Osteocyte (in vitro differentiated cells): ENCODE measurements at regions not wholly inside any gene's neighbourhood (a gene's known extent, or its start where the extent isn't known, plus 50 kb on each side); places are given as distances from the start of the nearest gene placed in this dataset.

ENCODE experiments used
- DNase-seq: peaks from one replicate; pipeline ENCODE4 v3.0.0; 2021; ENCODE audit warnings: mixed read lengths; ENCODE audit not compliant: unreplicated experiment; ENCODE audit errors: extremely low spot score
- H3K27ac Mint-ChIP-seq: one replicate; pipeline ENCODE4 v1.8.0; 2021; ENCODE audit warnings: mild to moderate bottlenecking, mixed read lengths; ENCODE audit not compliant: unreplicated experiment
- H3K27me3 Mint-ChIP-seq: one replicate; pipeline ENCODE4 v1.8.0; 2021; ENCODE audit warnings: mixed read lengths; ENCODE audit not compliant: unreplicated experiment
- H3K36me3 Mint-ChIP-seq: one replicate; pipeline ENCODE4 v1.8.0; 2021; ENCODE audit warnings: mixed read lengths; ENCODE audit not compliant: unreplicated experiment
- H3K4me1 Mint-ChIP-seq: one replicate; pipeline ENCODE4 v1.8.0; 2021; ENCODE audit warnings: mixed read lengths; ENCODE audit not compliant: unreplicated experiment
- H3K4me3 Mint-ChIP-seq: one replicate; pipeline ENCODE4 v1.8.0; 2021; ENCODE audit warnings: mild to moderate bottlenecking, moderate library complexity, mixed read lengths; ENCODE audit not compliant: unreplicated experiment
- H3K9me3 Mint-ChIP-seq: one replicate; pipeline ENCODE4 v1.8.0; 2021; ENCODE audit warnings: mixed read lengths; ENCODE audit not compliant: unreplicated experiment
- CTCF ChIP-seq: fragments of 200-600 bp; sonication (generic); IDR thresholded peaks from 2 replicates; pipeline ENCODE4 v1.5.0; 2021; ENCODE audit warnings: antibody characterized with exemption, mild to moderate bottlenecking, moderate library complexity

DNA sequence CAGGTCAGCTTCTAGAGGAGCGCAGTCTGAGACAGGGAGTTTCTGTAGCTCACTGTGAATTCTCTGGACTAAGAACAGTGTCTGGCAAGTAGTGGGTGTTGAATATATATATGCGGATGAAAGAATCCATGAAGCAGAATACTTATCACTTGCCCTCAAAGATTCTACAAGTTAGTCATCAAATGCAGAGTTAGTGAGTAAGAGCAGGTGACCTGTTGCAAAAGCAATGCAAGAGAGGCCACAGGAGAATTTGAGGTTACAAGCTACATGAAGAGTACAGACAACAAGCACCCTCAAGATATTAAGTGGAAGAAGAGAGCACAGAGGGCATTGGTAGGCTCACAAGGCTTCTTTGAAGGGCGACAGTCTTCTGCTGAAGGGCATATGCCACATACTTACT is 103.4 kb upstream of the BTBD3 start:
- DNase-seq = no peak
- TF ChIP-seq CTCF = no peak
- Mint-ChIP-seq H3K27ac (no peak overlapping the region), H3K9me3 (no peaks in the 10 kb centered on the region), H3K27me3 (no peaks in the 10 kb centered on the region), H3K4me3 (no peak overlapping the region), H3K4me1 (peaks cover 27% of the 10 kb centered on the region), H3K36me3 (no peaks in the 10 kb centered on the region)

DNA sequence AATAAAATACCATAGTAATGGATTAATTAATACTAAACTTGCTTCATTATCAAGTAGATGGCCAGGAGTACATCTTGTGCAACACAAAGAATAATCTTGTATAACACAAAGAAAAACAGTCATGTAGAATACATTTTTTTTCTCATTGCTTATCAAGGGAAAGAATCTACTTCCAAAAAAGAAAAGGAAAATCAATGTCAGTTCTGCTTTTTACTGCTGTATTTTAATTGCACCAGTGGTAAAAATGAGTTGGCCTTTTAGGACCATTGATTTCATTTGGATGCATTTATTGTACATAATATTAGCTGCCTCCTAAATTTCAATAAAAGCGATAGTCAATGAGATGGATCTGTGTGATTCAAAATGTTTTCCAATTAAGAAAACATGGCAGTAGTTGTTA is 96.9 kb upstream of the BTBD3 start:
- H3K9me3 Mint-ChIP-seq = no peaks in the 10 kb centered on the region
- TF ChIP-seq CTCF = no peak
- no peak overlapping the region for H3K27ac Mint-ChIP-seq
- DNase-seq = no peak
- peaks cover 15% of the 10 kb centered on the region for H3K4me1 Mint-ChIP-seq
- no peaks in the 10 kb centered on the region for H3K36me3 Mint-ChIP-seq
- no peaks in the 10 kb centered on the region for H3K27me3 Mint-ChIP-seq
- H3K4me3 Mint-ChIP-seq = no peak overlapping the region

- Mint-ChIP-seq H3K27me3 (no peaks in the 10 kb centered on the region), H3K4me1 (peaks cover 15% of the 10 kb centered on the region), H3K9me3 (no peaks in the 10 kb centered on the region), H3K27ac (no peak overlapping the region), H3K4me3 (no peak overlapping the region), H3K36me3 (no peaks in the 10 kb centered on the region)
- no peak for DNase-seq
- TF ChIP-seq CTCF = no peak
These were observed 95.2 kb upstream of the BTBD3 start for GRCh38 chr20:11822540-11822794.

DNA sequence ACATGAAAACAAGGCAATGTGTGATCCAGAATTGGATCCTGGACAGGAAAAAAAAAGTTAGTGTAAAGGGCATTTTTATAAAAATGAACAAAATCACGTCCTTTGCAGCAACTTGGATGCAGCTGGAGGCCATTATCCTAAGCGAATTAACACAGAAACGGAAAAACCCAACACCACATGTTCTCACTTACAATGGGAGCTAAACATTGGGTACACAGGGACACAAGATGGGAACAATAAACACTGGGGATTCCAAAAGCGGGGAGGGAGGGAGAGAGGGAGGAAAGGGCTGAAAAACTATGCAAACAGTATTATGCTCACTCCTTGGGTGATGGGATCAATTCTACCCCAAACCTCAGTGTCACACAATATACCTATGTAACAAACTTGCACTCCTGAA is 91.4 kb upstream of the BTBD3 start:
- Mint-ChIP-seq H3K4me1 (peaks cover 15% of the 10 kb centered on the region), H3K27ac (no peak overlapping the region), H3K9me3 (no peaks in the 10 kb centered on the region), H3K36me3 (no peaks in the 10 kb centered on the region), H3K27me3 (no peaks in the 10 kb centered on the region), H3K4me3 (no peak overlapping the region)
- no peak for TF ChIP-seq CTCF
- no peak for DNase-seq

DNA sequence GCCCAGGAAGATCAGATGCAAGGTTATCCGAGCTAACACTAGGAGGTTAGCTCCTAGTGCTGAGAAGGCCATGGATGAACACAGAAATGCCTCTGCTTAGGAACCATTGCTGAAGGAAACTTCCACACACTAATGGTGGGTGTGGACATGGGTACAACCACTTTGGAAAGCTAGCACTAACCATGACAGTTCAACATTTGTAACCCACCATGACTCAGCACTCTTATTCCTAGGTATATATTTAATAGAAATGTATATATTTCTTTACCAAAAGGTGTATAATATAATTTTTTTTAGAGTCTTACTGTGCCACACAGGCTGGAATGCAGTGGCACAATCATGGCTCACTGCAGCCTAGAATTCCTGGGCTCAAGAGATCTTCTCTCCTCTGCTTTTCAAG is 85.3 kb upstream of the BTBD3 start:
- no peaks in the 10 kb centered on the region for H3K4me1 Mint-ChIP-seq
- no peaks in the 10 kb centered on the region for H3K27me3 Mint-ChIP-seq

More for the DNA sequence above, 85.3 kb upstream of the BTBD3 start:
- peaks cover 7% of the 10 kb centered on the region for H3K9me3 Mint-ChIP-seq
- no peak for DNase-seq
- H3K27ac Mint-ChIP-seq = no peak overlapping the region
- TF ChIP-seq CTCF = no peak
- H3K4me3 Mint-ChIP-seq = no peak overlapping the region
- H3K36me3 Mint-ChIP-seq = no peaks in the 10 kb centered on the region
